KMS-11 (cell line): ENCODE measurements at regions not wholly inside any gene's neighbourhood (a gene's known extent, or its start where the extent isn't known, plus 50 kb on each side); places are given as distances from the start of the nearest gene placed in this dataset.

Experiments
- H2AFZ ChIP-seq: fragments of 200-600 bp; sonication (generic); 2 replicates; pipeline ENCODE4 v1.6.1; 2016; ENCODE audit warnings: antibody characterized with exemption, mixed run types, low read depth
- H3K27ac ChIP-seq: fragments of 200-600 bp; sonication (generic); 2 replicates; pipeline ENCODE4 v1.6.1; 2016; ENCODE audit warnings: mild to moderate bottlenecking, mixed run types
- H3K27me3 ChIP-seq: fragments of 200-600 bp; sonication (generic); 2 replicates; pipeline ENCODE4 v1.6.1; 2017; ENCODE audit warnings: mild to moderate bottlenecking, low read depth, mixed run types, moderate library complexity; ENCODE audit not compliant: insufficient read depth
- H3K36me3 ChIP-seq: fragments of 200-600 bp; sonication (generic); 2 replicates; pipeline ENCODE4 v1.6.1; 2017; ENCODE audit warnings: mild to moderate bottlenecking, mixed run types; ENCODE audit not compliant: insufficient read depth
- H3K4me1 ChIP-seq: fragments of 200-600 bp; sonication (generic); 2 replicates; pipeline ENCODE4 v1.6.1; 2016; ENCODE audit warnings: mild to moderate bottlenecking, low read depth, mixed run types; ENCODE audit not compliant: poor library complexity, severe bottlenecking
- H3K4me2 ChIP-seq: fragments of 200-600 bp; sonication (generic); 2 replicates; pipeline ENCODE4 v1.7.0; 2016; ENCODE audit warnings: mild to moderate bottlenecking, mixed run types
- H3K4me3 ChIP-seq: fragments of 200-600 bp; sonication (generic); IDR thresholded peaks from 2 replicates; pipeline ENCODE4 v1.6.1; 2017; ENCODE audit warnings: low read depth, low read length, mixed read lengths; ENCODE audit not compliant: insufficient read depth
- H3K79me2 ChIP-seq: fragments of 200-600 bp; sonication (generic); 2 replicates; pipeline ENCODE4 v1.6.1; 2016; ENCODE audit warnings: low read depth, mixed run types; ENCODE audit not compliant: insufficient read depth
- H3K9ac ChIP-seq: fragments of 200-600 bp; sonication (generic); 2 replicates; pipeline ENCODE4 v1.6.1; 2016; ENCODE audit warnings: mild to moderate bottlenecking, mixed run types
- H4K20me1 ChIP-seq: fragments of 200-600 bp; sonication (generic); 2 replicates; pipeline ENCODE4 v1.6.1; 2016; ENCODE audit warnings: mild to moderate bottlenecking, mixed run types; ENCODE audit not compliant: insufficient read depth
- CTCF ChIP-seq: fragments of 200-600 bp; sonication (generic); conservative IDR thresholded peaks from 2 replicates; pipeline ENCODE4 v1.6.1; 2017; ENCODE audit warnings: low read depth, mild to moderate bottlenecking, antibody characterized with exemption, low read length, moderate library complexity, mixed read lengths

- Histone ChIP-seq H2AFZ (no peak overlapping the region), H3K4me1 (peaks cover 2% of the 10 kb centered on the region), H3K9ac (no peak overlapping the region), H3K27me3 (no peaks in the 10 kb centered on the region), H3K4me3 (no peak overlapping the region), H3K36me3 (no peaks in the 10 kb centered on the region), H3K27ac (no peak overlapping the region), H3K4me2 (no peak overlapping the region), H3K79me2 (no peaks in the 10 kb centered on the region), H4K20me1 (no peaks in the 10 kb centered on the region)
- no peak for TF ChIP-seq CTCF
These were observed 124.7 kb downstream of the MAF start for GRCh38 chr16:79475841-79476240.

GRCh38 chr16:79473456-79473855 is 127.1 kb downstream of the MAF start:
- no peak for TF ChIP-seq CTCF
- Histone ChIP-seq H3K9ac (no peak overlapping the region), H3K79me2 (no peaks in the 10 kb centered on the region), H3K36me3 (no peaks in the 10 kb centered on the region), H3K27ac (no peak overlapping the region), H2AFZ (no peak overlapping the region), H4K20me1 (no peaks in the 10 kb centered on the region), H3K4me2 (no peak overlapping the region), H3K4me1 (no peaks in the 10 kb centered on the region), H3K4me3 (no peak overlapping the region), H3K27me3 (no peaks in the 10 kb centered on the region)

GRCh38 chr16:79472426-79472825 is 128.1 kb downstream of the MAF start:
- no peak overlapping the region for H3K4me3 ChIP-seq
- H3K27ac ChIP-seq = no peak overlapping the region
- H3K27me3 ChIP-seq = no peaks in the 10 kb centered on the region
- H3K4me2 ChIP-seq = no peak overlapping the region
- no peaks in the 10 kb centered on the region for H4K20me1 ChIP-seq
- no peaks in the 10 kb centered on the region for H3K79me2 ChIP-seq
- H2AFZ ChIP-seq = no peak overlapping the region
- TF ChIP-seq CTCF = no peak
- H3K4me1 ChIP-seq = no peaks in the 10 kb centered on the region
- no peak overlapping the region for H3K9ac ChIP-seq
- H3K36me3 ChIP-seq = no peaks in the 10 kb centered on the region

GRCh38 chr16:79469999-79470398 is 130.5 kb downstream of the MAF start:
- no peak overlapping the region for H3K4me2 ChIP-seq
- TF ChIP-seq CTCF = no peak

More at GRCh38 chr16:79469999-79470398, 130.5 kb downstream of the MAF start:
- no peaks in the 10 kb centered on the region for H3K4me1 ChIP-seq
- H3K4me3 ChIP-seq = no peak overlapping the region
- H3K9ac ChIP-seq = no peak overlapping the region
- H3K27ac ChIP-seq = no peak overlapping the region
- H3K36me3 ChIP-seq = no peaks in the 10 kb centered on the region
- H3K27me3 ChIP-seq = no peaks in the 10 kb centered on the region
- H3K79me2 ChIP-seq = no peaks in the 10 kb centered on the region
- H2AFZ ChIP-seq = no peak overlapping the region
- no peaks in the 10 kb centered on the region for H4K20me1 ChIP-seq
